T47D (cell line): ENCODE measurements at regions not wholly inside any gene's neighbourhood (a gene's known extent, or its start where the extent isn't known, plus 50 kb on each side); places are given as distances from the start of the nearest gene placed in this dataset.

Experiments used
- DNase-seq, 2 experiments: peaks; one replicate each; pipeline versions ENCODE4 v3.0.0 to v3.0.0-alpha.2; 2011 to 2012; ENCODE audit warnings: low read depth in 1 of 2, low spot score in 1 of 2
- JUND ChIP-seq: IDR thresholded peaks from 2 replicates; pipeline ENCODE4 v1.6.1; 2012; ENCODE audit warnings: low read depth
- in situ Hi-C: cut with HindIII; loops from 2 replicates; pipeline ENCODE4 v1.10.0; 2016; ENCODE audit warnings: low sequenced_read_pairs, low pct_unique_long_range_greater_than_20kb

DNA sequence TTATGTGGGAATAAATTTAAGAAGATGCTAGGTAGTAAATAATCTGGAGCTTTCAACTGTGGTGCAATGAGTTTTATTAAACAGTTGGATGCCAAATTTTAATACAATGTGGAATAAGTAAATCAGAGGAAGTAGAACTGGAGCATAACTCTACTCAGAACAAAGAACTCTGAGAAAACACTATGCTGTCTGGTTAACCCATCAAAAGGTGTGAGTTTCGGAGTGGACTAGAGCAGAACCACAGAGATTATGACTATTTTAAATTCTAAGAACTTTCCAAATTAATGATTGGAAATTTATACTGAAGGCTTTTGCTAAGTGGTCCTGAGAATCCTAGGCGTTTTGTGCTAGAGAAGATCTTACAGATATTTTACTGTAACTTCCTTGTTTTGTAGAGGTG is 132.2 kb downstream of the NTMT2 start:
- in situ Hi-C loops = no loop called here
- DNase-seq = no peak

DNA sequence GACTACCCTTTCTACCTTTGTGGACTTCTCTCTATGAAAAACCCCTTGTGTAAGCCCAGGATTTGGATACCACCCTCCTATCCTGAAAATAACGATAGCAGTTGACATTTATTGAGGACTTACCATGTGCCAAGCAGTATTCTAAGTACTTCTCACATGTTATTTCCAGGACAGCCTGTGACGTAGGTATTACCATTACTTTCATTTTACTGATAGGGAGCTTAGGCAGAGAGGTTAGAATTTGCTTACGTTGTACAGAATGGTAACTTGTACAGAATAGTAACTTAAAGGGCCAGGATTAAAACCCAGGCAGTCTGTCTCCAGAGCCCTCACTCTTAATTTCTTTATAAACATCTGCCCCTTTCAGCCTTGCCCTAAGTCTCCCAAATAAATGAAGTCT is 138.3 kb downstream of the NTMT2 start:
- in situ Hi-C loops = no loop called here
- TF ChIP-seq JUND = no peak
- no peak for DNase-seq

More for the DNA sequence above, 132.2 kb downstream of the NTMT2 start:
- TF ChIP-seq JUND = no peak

DNA sequence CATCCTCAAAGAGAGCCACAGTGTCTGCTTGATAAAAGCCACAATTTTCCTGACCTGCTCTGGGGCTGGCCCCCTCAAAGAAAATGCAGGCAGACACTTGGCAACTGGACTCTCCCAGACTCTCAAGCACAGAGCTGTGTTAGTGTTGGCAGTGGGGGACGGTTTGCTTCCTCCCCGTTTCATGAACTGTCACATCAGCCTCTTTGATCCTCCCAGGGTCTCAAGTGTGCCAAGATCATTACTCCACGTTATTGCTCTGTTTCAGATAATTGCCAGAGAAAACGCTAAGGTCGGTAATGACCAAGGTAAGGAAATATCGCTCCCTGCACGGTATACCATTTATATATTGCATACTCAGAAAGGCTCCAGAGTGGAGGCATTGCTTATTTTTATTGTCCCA is 138.8 kb downstream of the NTMT2 start:
- no peak for TF ChIP-seq JUND
- in situ Hi-C loops = no loop called here
- no peak for DNase-seq

DNA sequence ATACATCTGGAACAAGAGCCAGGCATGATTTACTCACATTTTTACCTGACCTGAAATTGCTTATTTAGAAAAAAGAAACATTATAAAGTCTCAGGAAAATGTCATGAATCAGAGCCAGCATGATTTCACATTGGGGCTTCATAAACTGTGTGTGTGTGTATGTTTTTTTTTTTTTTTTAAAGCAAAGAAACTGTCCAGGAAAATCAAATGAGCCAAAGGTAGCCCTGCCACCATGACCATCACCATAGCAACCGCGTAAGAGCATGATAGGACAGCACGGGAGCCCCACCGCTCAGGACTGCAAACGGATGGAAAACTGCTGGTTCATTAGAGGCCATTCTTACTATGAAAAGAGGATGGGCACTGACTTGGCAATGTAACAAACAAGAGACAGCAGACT is 139.2 kb downstream of the NTMT2 start:
- in situ Hi-C loops = no loop called here
- no peak for DNase-seq
- TF ChIP-seq JUND = no peak

DNA sequence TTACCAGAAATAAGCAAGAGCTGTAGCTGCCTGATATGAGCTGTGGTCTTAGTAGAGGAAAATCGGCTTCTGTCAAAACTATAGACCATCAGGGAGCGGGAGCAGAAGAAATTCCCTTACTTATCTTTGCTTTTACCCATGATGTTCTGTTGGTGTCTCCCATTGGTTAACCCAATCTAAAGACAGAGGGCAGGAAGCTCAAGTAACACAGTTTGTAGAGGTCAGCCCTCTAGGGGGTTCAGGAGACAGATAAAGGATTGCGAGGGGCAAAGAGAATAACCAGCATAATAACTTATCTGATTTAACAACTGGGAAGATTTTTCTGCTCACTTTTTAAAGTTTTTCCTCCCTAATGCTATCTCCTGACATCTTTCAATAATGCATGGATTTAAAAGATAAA is 142.4 kb downstream of the NTMT2 start:
- in situ Hi-C loops = no loop called here
- no peak for TF ChIP-seq JUND
- no peak for DNase-seq

DNA sequence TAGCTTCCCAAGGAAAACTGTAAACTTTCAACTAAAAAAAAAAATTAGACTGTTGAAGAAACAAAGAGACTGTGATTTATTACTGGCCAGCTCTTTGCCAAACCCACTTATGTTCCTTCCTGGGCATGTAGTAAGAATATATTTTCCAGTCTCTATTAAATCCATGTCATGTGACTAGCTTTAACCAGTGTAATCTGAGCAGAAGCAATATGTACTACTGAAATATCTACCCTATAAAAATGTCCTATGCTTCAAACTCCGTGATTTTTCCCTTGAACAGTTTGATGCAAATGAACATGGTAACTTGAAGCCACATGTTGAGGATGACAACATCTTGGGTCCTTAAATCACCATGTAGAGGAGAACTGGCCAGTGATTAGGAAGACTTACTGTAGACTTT is 144.5 kb downstream of the NTMT2 start:
- DNase-seq = no peak
- in situ Hi-C loops = no loop called here
- TF ChIP-seq JUND = no peak

DNA sequence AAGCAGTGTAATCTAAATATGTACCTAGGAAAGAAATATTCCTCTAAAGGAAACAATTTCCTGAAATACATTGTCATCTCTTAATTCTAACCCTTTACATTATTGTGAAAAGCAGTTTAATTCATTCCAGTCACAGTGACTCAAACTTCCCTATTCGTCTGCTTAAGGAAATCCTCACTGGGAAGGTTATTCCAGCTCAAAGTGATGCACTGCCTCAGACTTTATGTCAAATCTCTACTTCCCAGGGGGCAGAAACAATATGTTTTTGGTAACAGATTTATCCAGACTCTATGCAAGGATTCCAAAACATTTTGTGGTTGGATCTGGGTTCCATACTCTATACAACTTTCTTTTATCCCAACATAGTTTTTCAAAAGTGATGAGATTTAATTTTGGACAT is 145.2 kb downstream of the NTMT2 start:
- no peak for TF ChIP-seq JUND
- in situ Hi-C loops = no loop called here

DNA sequence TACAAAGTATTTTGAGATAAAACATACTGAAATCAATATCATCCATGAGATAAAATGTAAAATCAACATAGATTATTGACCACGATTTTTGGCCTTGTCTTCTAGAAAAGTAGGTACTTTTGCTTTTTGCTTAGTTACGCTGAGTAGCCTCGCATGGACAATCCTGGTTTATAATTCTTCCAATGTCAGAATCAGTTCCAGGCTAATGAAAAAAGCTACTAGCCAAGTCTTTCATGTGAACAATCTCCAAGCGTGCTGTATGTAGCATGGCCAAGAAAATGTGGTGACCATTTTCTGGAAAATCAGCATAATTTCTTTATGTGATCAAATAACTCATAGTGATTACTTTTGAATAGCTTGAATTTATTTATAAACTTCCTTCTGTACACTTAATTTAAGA is 145.8 kb downstream of the NTMT2 start:
- no peak for TF ChIP-seq JUND
- in situ Hi-C loops = no loop called here
- no peak for DNase-seq

More for the DNA sequence above, 145.2 kb downstream of the NTMT2 start:
- DNase-seq = no peak

DNA sequence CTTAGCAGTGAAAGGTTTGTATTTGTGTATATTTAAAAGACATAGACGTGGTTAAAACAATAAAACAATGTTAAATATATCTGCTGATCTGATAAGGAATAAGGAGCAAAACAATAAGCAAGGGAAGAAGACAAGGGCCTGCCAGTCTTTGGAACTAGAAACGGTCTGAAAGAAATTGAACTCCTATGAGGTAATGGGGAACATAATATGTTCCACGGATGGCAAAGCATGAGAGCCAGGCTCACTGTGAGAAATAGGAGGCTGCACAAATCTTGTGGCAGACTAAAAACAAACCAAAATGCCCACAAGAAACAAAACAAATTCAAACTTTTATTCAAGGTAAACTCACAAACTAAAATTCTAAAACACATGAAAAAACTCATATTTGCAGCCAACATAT is 150.5 kb downstream of the NTMT2 start:
- TF ChIP-seq JUND = no peak
- DNase-seq = no peak
- in situ Hi-C loops = no loop called here

DNA sequence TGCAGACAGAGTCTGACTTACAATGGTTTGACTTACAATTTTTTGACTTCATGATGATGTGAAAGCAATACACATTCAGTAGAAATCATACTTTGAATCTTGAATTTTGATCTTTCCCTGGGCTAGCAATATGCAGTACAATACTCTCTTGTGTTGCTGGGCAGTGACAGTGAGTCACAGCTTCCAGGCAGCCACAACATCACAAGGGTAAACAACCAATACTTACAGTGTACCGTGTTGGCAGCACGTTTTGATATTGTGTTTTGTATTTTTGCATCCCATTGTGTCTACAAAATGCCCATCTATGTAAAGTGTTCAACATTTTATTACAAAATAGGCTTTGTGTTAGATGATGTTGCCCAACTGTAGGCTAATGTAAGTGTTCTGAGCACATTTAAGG is 150.9 kb downstream of the NTMT2 start:
- in situ Hi-C loops = no loop called here

DNA sequence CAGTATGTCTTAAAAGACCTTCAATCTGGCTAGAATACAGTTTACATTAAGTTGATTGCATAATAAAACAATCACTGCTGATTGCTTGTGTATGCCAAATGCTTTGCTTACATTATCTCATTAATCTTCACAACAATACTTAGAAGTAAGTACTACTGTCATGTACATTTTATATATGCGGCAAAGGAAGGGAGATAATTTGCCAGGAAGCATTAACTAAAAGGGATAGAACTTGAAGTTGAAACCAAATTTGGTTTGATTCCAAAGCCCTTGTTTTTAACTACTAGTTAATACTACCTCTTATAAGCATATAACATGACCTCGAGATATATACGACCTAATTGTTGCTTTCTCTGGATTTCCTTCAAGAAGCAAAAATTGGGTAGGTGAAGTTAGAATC is 155.8 kb downstream of the NTMT2 start:
- no peak for TF ChIP-seq JUND
- in situ Hi-C loops = no loop called here
- no peak for DNase-seq

More for the DNA sequence above, 150.9 kb downstream of the NTMT2 start:
- TF ChIP-seq JUND = no peak
- no peak for DNase-seq

DNA sequence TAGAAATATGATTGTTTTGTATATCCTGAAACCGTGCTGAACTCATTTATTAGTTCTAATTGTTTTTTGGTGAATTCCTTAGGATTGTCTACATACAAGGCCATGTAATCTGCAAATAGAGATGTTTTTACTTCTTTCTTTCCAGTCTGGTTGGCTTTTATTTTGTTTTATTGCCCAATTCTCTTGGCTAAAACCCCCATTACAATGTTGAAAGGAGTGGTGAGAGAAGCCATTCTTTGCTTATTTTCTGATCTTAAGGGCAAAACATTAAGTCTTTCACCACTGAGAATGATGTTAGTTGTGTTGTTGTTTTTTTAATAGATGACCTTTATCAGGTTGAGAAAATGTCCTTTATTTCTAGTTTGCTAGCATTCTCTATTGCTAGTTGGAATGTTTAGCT is 157.3 kb downstream of the NTMT2 start:
- TF ChIP-seq JUND = no peak
- in situ Hi-C loops = no loop called here
- DNase-seq = no peak

DNA sequence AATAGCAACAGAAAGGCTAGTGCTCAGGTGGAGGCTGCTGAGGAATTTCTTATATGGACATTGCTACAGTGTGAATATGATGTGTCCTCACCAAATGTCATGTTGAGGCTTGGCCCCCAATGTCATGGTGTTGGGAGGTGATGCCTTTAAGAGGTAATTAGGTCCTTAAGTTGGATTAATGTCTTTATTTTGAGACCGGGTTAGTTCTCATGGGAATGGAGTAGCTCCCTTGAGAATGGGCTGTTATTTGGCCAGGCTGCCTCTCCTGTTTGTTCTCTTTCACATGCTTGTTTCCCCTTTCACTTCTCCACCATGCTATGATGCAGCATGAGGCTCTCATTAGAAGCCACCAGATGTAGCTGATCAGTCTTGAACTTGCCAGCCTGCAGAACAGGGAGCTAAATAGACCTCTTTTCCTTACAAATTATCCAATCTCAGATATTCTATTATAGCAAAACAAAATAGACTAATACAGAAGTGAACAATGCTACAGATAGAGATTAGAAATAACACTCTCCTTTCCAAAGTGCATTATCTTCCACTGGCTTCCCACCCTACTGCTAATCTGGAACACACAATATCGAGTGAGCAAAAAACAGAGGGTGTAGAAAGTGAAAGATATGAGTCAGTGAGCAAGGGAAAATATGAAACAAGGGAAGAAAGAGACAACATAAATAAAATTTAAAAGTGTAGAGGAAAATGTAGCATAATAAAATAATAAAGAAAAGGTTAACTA is 160.2 kb downstream of the NTMT2 start:
- in situ Hi-C loops = no loop called here
- TF ChIP-seq JUND = no peak
- DNase-seq = no peak

DNA sequence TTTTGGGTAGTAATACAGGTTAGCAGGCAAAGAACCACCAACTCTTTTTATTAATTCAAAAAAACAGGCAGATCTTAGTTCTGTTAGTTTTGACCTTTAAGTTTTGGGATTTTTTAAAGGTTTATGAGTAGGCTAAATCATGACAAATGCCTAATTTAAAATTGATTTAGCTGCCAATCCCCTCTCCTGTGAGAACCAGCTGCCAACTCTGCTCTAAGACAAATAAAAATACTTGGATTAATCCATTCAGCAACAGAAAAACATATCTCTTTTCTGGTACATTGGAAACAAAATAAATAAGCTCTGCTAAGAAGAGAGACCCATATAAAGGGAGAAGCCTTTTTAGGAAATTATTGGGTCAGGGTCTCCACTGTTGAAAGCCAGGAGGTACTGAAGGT is 160.8 kb downstream of the NTMT2 start:
- DNase-seq = no peak
- in situ Hi-C loops = no loop called here
- no peak for TF ChIP-seq JUND
